ENCODE measurements at regions not wholly inside any gene's neighbourhood (a gene's known extent, or its start where the extent isn't known, plus 50 kb on each side); places are given as distances from the start of the nearest gene placed in this dataset.

DNA sequence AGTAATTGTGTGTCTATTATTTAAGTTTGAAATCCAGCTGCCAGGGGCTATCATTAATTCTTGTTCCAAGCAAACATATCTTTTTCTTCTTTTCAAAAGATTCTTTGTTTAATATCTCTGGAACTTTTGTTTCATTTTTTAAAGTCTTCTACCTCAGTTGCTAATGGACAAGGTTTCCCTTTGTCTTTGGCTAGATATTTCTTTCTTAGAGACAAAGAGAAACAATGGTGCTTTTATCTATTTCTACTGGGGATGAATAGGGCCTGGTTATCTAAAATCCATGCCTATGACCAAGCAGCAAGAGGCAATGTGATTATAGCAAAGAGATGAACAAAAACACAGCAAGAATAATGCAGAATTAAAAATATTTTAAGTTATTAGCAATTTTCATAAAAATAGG lies 661.3 kb upstream of the KLF12 start:
- H3K27ac ChIP-seq (ENCODE audit: insufficient read depth, low read length, poor library complexity, severe bottlenecking): no peak overlapping the region
- no peaks in the 10 kb centered on the region for H3K36me3 ChIP-seq (ENCODE audit: control insufficient read depth, insufficient read depth, low read length)
- no peak overlapping the region for H3K4me3 ChIP-seq (ENCODE audit: insufficient read depth, low read depth, low read length, poor library complexity, severe bottlenecking)

DNA sequence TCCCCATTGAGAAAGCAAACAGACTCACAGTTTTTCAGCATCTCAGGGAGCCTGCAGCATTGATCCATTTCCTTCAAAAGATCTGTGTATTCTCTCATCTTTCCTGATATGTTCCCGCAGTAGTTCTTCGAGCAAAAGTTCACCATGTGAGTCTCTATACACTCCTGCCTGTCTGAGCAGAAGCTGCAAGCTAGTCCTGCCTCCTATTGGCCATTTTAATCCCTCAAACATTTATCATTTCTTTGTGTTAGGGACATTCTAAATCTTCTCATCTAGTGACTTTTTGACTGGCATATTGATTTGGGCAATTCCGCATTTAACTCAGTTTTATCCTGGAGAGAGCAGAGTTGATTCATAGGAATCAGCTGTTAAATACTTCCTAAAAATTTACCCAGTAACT lies 660.4 kb upstream of the KLF12 start:
- H3K4me3 ChIP-seq (ENCODE audit: insufficient read depth, low read depth, low read length, poor library complexity, severe bottlenecking): no peak overlapping the region
- no peaks in the 10 kb centered on the region for H3K27me3 ChIP-seq (replicated peaks; ENCODE audit: control insufficient read depth, insufficient read depth, low read length, poor library complexity, severe bottlenecking)
- H3K4me1 ChIP-seq (ENCODE audit: control insufficient read depth, insufficient read depth, low read length, poor library complexity, severe bottlenecking): no peaks in the 10 kb centered on the region
- DNase-seq: no peak
- no peak overlapping the region for H3K27ac ChIP-seq (ENCODE audit: insufficient read depth, low read length, poor library complexity, severe bottlenecking)
- no peaks in the 10 kb centered on the region for H3K9me3 ChIP-seq (ENCODE audit: control insufficient read depth, low read length)
- H3K36me3 ChIP-seq (ENCODE audit: control insufficient read depth, insufficient read depth, low read length): no peaks in the 10 kb centered on the region

More for the DNA sequence above, 661.3 kb upstream of the KLF12 start:
- no peaks in the 10 kb centered on the region for H3K27me3 ChIP-seq (replicated peaks; ENCODE audit: control insufficient read depth, insufficient read depth, low read length, poor library complexity, severe bottlenecking)
- no peaks in the 10 kb centered on the region for H3K9me3 ChIP-seq (ENCODE audit: control insufficient read depth, low read length)
- no peaks in the 10 kb centered on the region for H3K4me1 ChIP-seq (ENCODE audit: control insufficient read depth, insufficient read depth, low read length, poor library complexity, severe bottlenecking)
- no peak for DNase-seq

GRCh38 chr13:74794147-74794546 lies 659.9 kb upstream of the KLF12 start:
- H3K27ac ChIP-seq (ENCODE audit: insufficient read depth, low read length, poor library complexity, severe bottlenecking): no peak overlapping the region
- DNase-seq: no peak

DNA sequence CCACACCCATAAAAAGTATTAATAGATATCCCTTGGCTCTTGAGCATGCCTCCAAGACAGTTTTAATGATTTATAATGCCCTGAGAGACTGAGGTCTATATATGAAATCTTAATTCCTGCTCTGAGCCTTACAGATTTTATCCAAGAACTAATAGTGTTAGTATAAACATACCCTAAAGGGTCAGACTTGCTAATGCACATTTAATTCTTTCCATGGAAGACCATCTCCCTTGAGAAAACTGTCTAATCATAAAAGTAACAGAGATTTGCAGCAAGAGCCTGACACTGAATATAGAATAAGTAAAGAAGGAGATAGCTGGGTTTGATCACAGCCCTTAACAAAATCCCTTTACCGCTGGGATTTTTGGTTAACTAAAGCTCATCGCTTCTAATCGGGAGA lies 650.8 kb upstream of the KLF12 start:
- DNase-seq: no peak
- H3K36me3 ChIP-seq (ENCODE audit: control insufficient read depth, insufficient read depth, low read length): no peaks in the 10 kb centered on the region

More at GRCh38 chr13:74794147-74794546, 659.9 kb upstream of the KLF12 start:
- H3K4me1 ChIP-seq (ENCODE audit: control insufficient read depth, insufficient read depth, low read length, poor library complexity, severe bottlenecking): no peaks in the 10 kb centered on the region
- no peaks in the 10 kb centered on the region for H3K36me3 ChIP-seq (ENCODE audit: control insufficient read depth, insufficient read depth, low read length)
- H3K27me3 ChIP-seq (replicated peaks; ENCODE audit: control insufficient read depth, insufficient read depth, low read length, poor library complexity, severe bottlenecking): no peaks in the 10 kb centered on the region
- no peaks in the 10 kb centered on the region for H3K9me3 ChIP-seq (ENCODE audit: control insufficient read depth, low read length)
- no peak overlapping the region for H3K4me3 ChIP-seq (ENCODE audit: insufficient read depth, low read depth, low read length, poor library complexity, severe bottlenecking)

DNA sequence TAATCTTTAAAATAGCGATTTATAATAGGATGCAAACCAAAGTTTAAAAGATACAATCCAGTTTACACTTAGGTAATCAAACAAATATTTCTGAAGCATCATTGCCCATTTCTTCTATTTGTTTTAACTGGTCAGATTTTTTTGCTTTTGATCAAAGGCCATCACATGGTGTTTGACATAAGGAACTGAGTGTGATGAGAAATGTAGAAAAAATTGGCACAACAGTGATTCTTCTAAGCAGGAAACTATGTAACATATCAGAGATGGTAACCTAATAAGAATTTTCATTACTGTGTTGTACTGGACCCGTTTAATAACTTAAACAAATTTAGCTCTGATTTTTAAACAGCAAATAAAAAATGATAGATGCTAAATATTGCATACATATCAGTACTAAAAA lies 644.7 kb upstream of the KLF12 start:
- H3K9me3 ChIP-seq (ENCODE audit: control insufficient read depth, low read length): no peaks in the 10 kb centered on the region
- H3K4me3 ChIP-seq (ENCODE audit: insufficient read depth, low read depth, low read length, poor library complexity, severe bottlenecking): no peak overlapping the region
- no peaks in the 10 kb centered on the region for H3K27me3 ChIP-seq (replicated peaks; ENCODE audit: control insufficient read depth, insufficient read depth, low read length, poor library complexity, severe bottlenecking)
- H3K4me1 ChIP-seq (ENCODE audit: control insufficient read depth, insufficient read depth, low read length, poor library complexity, severe bottlenecking): no peaks in the 10 kb centered on the region
- no peak overlapping the region for H3K27ac ChIP-seq (ENCODE audit: insufficient read depth, low read length, poor library complexity, severe bottlenecking)
- DNase-seq: no peak
- H3K36me3 ChIP-seq (ENCODE audit: control insufficient read depth, insufficient read depth, low read length): no peaks in the 10 kb centered on the region

More for the DNA sequence above, 650.8 kb upstream of the KLF12 start:
- Histone ChIP-seq H3K4me3 (ENCODE audit: insufficient read depth, low read depth, low read length, poor library complexity, severe bottlenecking) (no peak overlapping the region), H3K27ac (ENCODE audit: insufficient read depth, low read length, poor library complexity, severe bottlenecking) (no peak overlapping the region), H3K9me3 (ENCODE audit: control insufficient read depth, low read length) (no peaks in the 10 kb centered on the region), H3K27me3 (replicated peaks; ENCODE audit: control insufficient read depth, insufficient read depth, low read length, poor library complexity, severe bottlenecking) (no peaks in the 10 kb centered on the region), H3K4me1 (ENCODE audit: control insufficient read depth, insufficient read depth, low read length, poor library complexity, severe bottlenecking) (no peaks in the 10 kb centered on the region)

GRCh38 chr13:74778087-74778486 lies 643.9 kb upstream of the KLF12 start:
- no peaks in the 10 kb centered on the region for H3K9me3 ChIP-seq (ENCODE audit: control insufficient read depth, low read length)
- H3K27me3 ChIP-seq (replicated peaks; ENCODE audit: control insufficient read depth, insufficient read depth, low read length, poor library complexity, severe bottlenecking): no peaks in the 10 kb centered on the region
- no peak overlapping the region for H3K27ac ChIP-seq (ENCODE audit: insufficient read depth, low read length, poor library complexity, severe bottlenecking)
- no peak overlapping the region for H3K4me3 ChIP-seq (ENCODE audit: insufficient read depth, low read depth, low read length, poor library complexity, severe bottlenecking)
- no peak for DNase-seq
- no peaks in the 10 kb centered on the region for H3K4me1 ChIP-seq (ENCODE audit: control insufficient read depth, insufficient read depth, low read length, poor library complexity, severe bottlenecking)
- no peaks in the 10 kb centered on the region for H3K36me3 ChIP-seq (ENCODE audit: control insufficient read depth, insufficient read depth, low read length)

- Histone ChIP-seq H3K4me3 (ENCODE audit: insufficient read depth, low read depth, low read length, poor library complexity, severe bottlenecking) (no peak overlapping the region), H3K9me3 (ENCODE audit: control insufficient read depth, low read length) (no peaks in the 10 kb centered on the region), H3K27me3 (replicated peaks; ENCODE audit: control insufficient read depth, insufficient read depth, low read length, poor library complexity, severe bottlenecking) (no peaks in the 10 kb centered on the region), H3K4me1 (ENCODE audit: control insufficient read depth, insufficient read depth, low read length, poor library complexity, severe bottlenecking) (no peaks in the 10 kb centered on the region), H3K36me3 (ENCODE audit: control insufficient read depth, insufficient read depth, low read length) (no peaks in the 10 kb centered on the region), H3K27ac (ENCODE audit: insufficient read depth, low read length, poor library complexity, severe bottlenecking) (no peak overlapping the region)
- DNase-seq: no peak
Observed at GRCh38 chr13:74774264-74774663, 640.1 kb upstream of the KLF12 start.

DNA sequence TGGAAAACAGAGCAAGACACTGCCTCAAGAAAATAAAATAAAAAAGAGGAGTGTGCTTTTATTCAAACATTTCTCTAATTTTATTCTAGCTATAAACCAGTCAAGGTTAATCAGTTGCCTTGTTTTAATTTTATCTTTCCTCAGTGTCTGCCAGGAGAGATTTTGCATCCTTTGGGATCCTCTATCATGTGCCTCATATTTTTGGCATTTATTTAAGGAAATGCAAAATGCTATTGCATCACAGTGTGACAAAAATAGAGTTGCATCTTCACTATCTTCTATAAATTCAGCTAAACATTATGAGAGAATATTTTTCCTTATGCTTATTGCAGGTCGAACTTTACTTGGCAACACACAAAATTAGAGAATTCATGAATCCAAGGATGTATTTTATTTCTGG lies 639.0 kb upstream of the KLF12 start:
- Histone ChIP-seq H3K36me3 (ENCODE audit: control insufficient read depth, insufficient read depth, low read length) (no peaks in the 10 kb centered on the region), H3K4me1 (ENCODE audit: control insufficient read depth, insufficient read depth, low read length, poor library complexity, severe bottlenecking) (no peaks in the 10 kb centered on the region), H3K27ac (ENCODE audit: insufficient read depth, low read length, poor library complexity, severe bottlenecking) (no peak overlapping the region), H3K27me3 (replicated peaks; ENCODE audit: control insufficient read depth, insufficient read depth, low read length, poor library complexity, severe bottlenecking) (no peaks in the 10 kb centered on the region), H3K4me3 (ENCODE audit: insufficient read depth, low read depth, low read length, poor library complexity, severe bottlenecking) (no peak overlapping the region), H3K9me3 (ENCODE audit: control insufficient read depth, low read length) (no peaks in the 10 kb centered on the region)
- no peak for DNase-seq

- H3K36me3 ChIP-seq (ENCODE audit: control insufficient read depth, insufficient read depth, low read length): no peaks in the 10 kb centered on the region
- no peaks in the 10 kb centered on the region for H3K4me1 ChIP-seq (ENCODE audit: control insufficient read depth, insufficient read depth, low read length, poor library complexity, severe bottlenecking)
- H3K9me3 ChIP-seq (ENCODE audit: control insufficient read depth, low read length): no peaks in the 10 kb centered on the region
- no peak for DNase-seq
- H3K27ac ChIP-seq (ENCODE audit: insufficient read depth, low read length, poor library complexity, severe bottlenecking): no peak overlapping the region
- no peaks in the 10 kb centered on the region for H3K27me3 ChIP-seq (replicated peaks; ENCODE audit: control insufficient read depth, insufficient read depth, low read length, poor library complexity, severe bottlenecking)
- no peak overlapping the region for H3K4me3 ChIP-seq (ENCODE audit: insufficient read depth, low read depth, low read length, poor library complexity, severe bottlenecking)
Observed at GRCh38 chr13:74771964-74772363, 637.8 kb upstream of the KLF12 start.

GRCh38 chr13:74770361-74770760 lies 636.2 kb upstream of the KLF12 start:
- Histone ChIP-seq H3K27ac (ENCODE audit: insufficient read depth, low read length, poor library complexity, severe bottlenecking) (no peak overlapping the region), H3K4me1 (ENCODE audit: control insufficient read depth, insufficient read depth, low read length, poor library complexity, severe bottlenecking) (no peaks in the 10 kb centered on the region), H3K36me3 (ENCODE audit: control insufficient read depth, insufficient read depth, low read length) (no peaks in the 10 kb centered on the region), H3K27me3 (replicated peaks; ENCODE audit: control insufficient read depth, insufficient read depth, low read length, poor library complexity, severe bottlenecking) (no peaks in the 10 kb centered on the region), H3K4me3 (ENCODE audit: insufficient read depth, low read depth, low read length, poor library complexity, severe bottlenecking) (no peak overlapping the region), H3K9me3 (ENCODE audit: control insufficient read depth, low read length) (no peaks in the 10 kb centered on the region)
- no peak for DNase-seq

DNA sequence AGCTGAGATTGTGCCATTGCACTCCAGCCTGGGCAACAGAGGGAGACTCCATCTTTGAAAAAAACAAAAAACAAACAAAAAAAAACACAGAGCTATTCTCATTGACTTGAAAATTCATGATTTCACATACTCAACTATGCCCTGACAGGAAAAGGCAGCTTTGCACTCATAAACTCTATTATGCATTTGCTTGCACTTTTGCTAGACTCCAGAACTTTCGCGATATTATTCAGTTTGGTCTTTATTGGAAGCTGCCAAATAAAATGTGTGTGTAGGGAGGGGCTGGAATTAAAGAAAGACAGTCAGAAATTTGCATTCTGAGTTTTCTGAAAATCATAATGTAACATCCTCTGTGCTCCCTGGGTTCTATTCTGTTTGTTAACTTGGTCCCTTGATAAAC lies 635.1 kb upstream of the KLF12 start:
- no peaks in the 10 kb centered on the region for H3K9me3 ChIP-seq (ENCODE audit: control insufficient read depth, low read length)
- DNase-seq: no peak
- no peak overlapping the region for H3K4me3 ChIP-seq (ENCODE audit: insufficient read depth, low read depth, low read length, poor library complexity, severe bottlenecking)
- H3K36me3 ChIP-seq (ENCODE audit: control insufficient read depth, insufficient read depth, low read length): no peaks in the 10 kb centered on the region
- H3K27ac ChIP-seq (ENCODE audit: insufficient read depth, low read length, poor library complexity, severe bottlenecking): no peak overlapping the region
- no peaks in the 10 kb centered on the region for H3K27me3 ChIP-seq (replicated peaks; ENCODE audit: control insufficient read depth, insufficient read depth, low read length, poor library complexity, severe bottlenecking)
- H3K4me1 ChIP-seq (ENCODE audit: control insufficient read depth, insufficient read depth, low read length, poor library complexity, severe bottlenecking): no peaks in the 10 kb centered on the region
